ACHN (cell line): ENCODE measurements at regions not wholly inside any gene's neighbourhood (a gene's known extent, or its start where the extent isn't known, plus 50 kb on each side); places are given as distances from the start of the nearest gene placed in this dataset.

Experiments
- DNase-seq: peaks from one replicate; pipeline ENCODE4 v3.0.0-alpha.2; 2015
- in situ Hi-C: cut with HindIII; loops from 2 replicates; pipeline ENCODE4 v1.10.0; 2017; ENCODE audit warnings: low sequenced_read_pairs, low pct_ligation_motif_present, low pct_unique_long_range_greater_than_20kb

GRCh38 chr5:113776168-113776567 is 262.7 kb downstream of the YTHDC2 start:
- DNase-seq: no peak
- in situ Hi-C loops: no loop called here

- DNase-seq: no peak
- in situ Hi-C loops: no loop called here
Measured at GRCh38 chr5:113776832-113777525, 263.5 kb downstream of the YTHDC2 start.

DNA sequence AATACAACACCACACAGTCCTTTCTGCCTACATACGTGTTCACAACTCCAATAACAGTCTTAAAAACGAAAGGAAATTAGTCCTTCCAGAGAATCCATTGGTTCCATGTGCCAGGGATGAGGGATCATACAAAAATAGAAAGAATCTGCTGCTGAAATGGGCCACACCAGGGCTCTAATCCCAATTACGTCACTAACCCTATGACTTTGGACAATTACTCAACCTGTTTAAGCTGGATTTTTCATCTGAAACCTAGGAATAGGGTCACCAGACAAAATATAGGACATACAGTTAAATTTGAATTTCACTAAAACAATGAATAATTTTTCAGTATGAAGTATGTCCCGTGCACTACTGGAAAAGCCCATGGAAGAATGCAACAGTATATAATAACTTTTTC is 264.7 kb downstream of the YTHDC2 start:
- no peak for DNase-seq
- in situ Hi-C loops: no loop called here

DNA sequence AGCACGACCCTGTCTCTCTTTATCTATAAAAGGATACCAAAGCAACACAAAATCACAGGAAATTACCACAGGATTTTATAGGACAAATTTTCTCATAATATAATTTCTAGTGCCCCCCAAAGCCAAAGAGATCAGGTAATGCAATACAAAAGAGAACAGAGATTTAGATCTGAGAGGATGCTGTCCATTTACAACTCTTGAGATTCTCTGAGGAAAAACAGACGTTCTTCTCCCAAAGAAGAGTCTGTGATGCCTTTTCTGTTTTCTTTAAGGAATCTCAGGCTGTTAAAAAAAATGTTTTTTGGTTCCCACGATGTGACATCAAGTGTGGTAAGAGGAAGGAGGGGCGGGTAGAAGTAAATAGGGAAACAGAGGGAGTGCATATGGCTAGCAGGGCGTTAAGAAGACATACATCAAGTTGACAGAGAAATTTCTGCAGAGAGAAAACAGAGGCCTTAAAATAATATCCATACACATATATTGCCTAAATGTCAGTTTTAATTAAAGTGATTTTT is 274.7 kb downstream of the YTHDC2 start:
- in situ Hi-C loops: no loop called here
- DNase-seq: no peak

- in situ Hi-C loops: no loop called here
- no peak for DNase-seq
Measured at GRCh38 chr5:113789769-113790168, 276.3 kb downstream of the YTHDC2 start.

DNA sequence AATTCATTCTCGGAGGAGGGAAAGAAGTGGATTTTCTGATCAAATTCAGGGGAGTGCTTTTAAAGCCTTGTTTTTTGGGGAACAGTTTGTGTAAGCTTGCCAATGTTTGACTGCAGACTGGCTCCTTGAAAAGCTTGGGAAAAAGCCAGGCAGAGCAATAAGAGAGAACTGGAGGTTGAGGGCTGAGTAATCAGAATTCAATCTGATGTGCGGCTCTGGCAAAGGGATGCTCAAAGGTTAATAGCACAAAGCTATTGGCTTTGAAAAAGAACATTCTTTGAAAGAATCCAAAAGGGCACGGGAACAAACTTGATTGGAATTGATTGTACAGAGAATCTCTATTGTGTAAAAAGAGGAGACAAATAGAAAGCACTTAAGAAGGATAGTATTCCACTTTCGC is 279.3 kb downstream of the YTHDC2 start:
- DNase-seq: no peak
- in situ Hi-C loops: no loop called here

DNA sequence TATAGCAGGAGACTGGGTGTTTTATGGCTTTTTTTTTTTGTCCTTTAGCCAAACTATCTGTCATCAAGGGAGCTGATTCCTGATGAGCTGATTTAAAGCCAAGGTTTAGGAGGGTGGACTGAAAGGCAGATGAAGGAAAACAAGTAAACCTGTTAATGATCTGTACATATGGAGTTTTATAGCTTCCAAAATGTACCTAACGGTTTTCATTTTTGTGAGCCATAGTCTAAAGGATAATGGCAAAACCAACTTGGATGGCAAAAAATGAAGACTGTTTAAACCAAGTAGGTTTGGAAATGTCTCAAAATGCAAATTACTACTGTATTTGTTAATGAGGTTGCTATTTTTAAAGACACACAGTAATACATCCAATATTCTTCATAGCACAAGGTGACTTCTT is 281.5 kb downstream of the YTHDC2 start:
- in situ Hi-C loops: no loop called here
- no peak for DNase-seq

DNA sequence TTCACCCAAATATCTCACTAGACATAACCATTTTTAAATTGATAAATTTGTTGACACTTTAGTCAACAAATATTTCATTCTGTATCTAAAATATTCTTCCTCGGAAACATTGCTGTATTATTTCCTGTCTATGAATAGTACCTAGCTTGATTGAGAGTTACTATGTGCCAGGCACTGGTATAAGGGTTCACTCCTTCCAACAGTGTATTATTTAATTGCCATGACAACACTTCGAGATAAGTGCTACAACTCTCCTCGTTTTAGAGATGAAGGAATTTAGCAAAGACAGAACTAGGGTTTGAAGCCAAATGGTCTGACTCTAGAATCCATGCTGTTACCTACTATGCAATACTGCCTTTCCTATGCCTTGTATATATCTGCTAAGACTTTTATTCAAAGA is 287.2 kb downstream of the YTHDC2 start:
- DNase-seq: no peak
- in situ Hi-C loops: no loop called here

- in situ Hi-C loops: no loop called here
Measured at GRCh38 chr5:113804264-113804663, 290.8 kb downstream of the YTHDC2 start.

DNA sequence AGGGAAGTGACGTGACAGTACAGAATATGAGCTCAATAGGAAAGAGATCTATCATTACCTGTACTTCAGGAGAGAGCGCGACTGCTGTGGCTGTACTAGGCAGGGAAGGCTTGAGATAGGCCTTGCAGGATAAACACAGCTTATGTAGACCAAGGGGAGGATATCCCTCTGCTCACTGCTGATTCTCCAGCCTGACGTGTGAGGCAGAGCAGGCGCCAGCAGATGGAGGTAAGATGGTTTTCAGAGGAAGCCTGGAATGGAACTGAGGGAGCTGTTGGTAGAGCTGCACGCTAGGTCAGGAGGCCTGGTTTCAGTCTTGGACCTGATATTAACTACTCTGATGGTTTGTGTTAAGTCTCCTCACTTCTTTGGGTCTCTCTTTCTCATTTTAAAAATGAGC is 291.4 kb downstream of the YTHDC2 start:
- no peak for DNase-seq
- in situ Hi-C loops: no loop called here

More at GRCh38 chr5:113804264-113804663, 290.8 kb downstream of the YTHDC2 start:
- peak; percentile 1 for DNase-seq

DNA sequence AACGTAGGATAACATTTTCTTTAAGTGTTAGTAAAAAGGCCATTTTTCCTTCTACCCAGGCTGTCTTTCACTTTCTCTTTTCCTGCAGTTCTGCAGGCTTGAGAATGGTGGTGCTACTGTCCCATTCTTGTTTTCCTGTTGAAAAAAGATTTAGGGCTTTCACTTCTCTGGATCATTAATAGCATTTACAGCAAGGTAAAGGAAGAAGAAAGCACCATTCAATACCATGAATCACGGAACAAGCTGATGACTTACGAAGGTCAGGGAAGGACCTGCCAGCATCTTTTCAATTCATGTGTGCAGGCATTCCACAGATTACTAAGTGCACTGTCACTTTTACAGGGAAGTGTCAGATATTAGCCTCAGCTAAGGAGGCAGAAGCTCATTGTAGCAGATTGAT is 292.8 kb downstream of the YTHDC2 start:
- in situ Hi-C loops: no loop called here
- DNase-seq: peak; percentile 45

GRCh38 chr5:113806904-113807303 is 293.4 kb downstream of the YTHDC2 start:
- no peak for DNase-seq
- in situ Hi-C loops: no loop called here

DNA sequence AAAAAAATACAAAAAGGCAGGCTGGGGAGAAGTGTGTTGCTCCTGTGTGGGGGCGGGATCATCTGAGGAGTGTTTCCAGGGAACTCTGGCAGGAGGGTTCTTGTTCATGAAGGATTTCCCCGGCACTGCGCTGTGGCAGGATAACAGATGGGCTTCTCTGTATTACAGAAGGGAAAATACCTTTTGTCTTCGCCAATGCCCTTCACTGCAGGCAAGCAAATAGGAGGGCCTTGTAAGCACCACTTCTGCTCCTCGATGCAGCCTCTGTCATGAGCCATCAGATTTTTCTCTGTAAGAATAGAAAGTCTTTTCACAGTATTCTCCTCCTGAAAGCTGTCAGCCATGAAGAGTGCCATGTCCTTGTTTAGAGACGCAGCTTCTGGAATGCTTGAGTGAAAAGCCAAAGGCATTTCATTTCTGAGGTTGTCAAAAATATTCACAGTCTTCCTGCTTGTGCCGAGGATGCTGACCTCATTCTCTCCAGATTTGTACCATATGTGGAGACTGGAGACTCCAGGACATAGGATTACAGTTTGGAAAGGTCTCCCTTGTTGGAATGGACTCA is 294.0 kb downstream of the YTHDC2 start:
- DNase-seq: no peak
- in situ Hi-C loops: no loop called here

GRCh38 chr5:113808956-113809355 is 295.5 kb downstream of the YTHDC2 start:
- in situ Hi-C loops: no loop called here
- no peak for DNase-seq

DNA sequence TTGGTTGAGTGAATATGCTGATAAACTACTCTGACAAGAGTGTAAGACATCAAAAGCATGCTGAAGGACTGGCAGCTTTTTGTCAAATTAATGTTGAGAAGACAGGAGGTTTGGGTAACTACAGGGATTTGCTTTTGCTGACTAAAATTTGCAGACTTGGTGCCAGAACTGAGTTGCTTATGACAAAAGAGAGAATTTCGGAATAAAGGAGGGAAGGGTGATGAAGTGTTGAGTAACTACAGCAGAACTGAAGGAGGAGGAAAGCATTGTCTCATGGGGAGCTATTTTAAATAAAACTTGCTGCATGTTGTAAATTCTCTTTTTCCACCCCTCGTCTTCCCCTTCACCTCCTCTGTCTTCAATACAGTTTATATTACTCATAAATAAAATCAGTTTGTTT is 296.1 kb downstream of the YTHDC2 start:
- in situ Hi-C loops: no loop called here

GRCh38 chr5:113813466-113813865 is 300.0 kb downstream of the YTHDC2 start:
- no peak for DNase-seq
- in situ Hi-C loops: no loop called here

More for the DNA sequence above, 296.1 kb downstream of the YTHDC2 start:
- no peak for DNase-seq

DNA sequence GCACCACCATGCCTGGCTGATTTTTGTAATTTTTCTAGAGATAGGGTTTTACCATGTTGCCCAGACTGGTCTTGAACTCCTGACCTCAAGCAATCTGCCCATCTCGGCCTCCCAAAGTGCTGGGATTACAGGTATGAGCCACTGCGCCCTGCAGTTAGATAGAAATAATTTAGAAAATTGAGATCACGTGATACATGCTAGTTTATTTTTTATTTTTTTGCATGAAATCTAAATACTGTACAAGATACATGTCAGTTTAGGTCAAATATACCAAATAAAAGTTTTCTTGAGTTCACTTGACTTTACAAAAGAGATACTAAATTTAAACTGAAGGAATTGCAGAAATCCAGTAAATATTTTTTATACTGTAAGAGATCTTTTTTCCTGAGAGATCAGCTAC is 304.2 kb downstream of the YTHDC2 start:
- in situ Hi-C loops: no loop called here
- DNase-seq: no peak

- no peak for DNase-seq
- in situ Hi-C loops: no loop called here
Measured at GRCh38 chr5:113823696-113824095, 310.2 kb downstream of the YTHDC2 start.

DNA sequence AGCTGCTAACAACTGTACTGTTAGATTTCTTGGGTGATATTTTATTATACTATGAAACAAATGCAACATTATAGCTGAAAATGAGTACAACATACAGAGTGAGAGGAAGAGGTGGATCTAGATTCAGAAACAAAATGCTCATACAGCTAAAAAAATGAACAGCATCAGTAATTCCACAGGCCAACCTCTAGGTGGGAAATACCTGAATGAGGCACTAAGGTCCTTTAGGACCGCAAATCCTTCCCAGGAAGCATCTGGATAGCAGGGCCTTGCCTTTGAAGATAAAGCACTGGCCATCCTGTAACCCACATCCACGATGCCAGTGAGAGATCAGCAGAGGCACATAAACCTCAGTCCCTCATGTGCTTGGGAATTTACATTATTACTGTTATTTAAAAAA is 310.8 kb downstream of the YTHDC2 start:
- in situ Hi-C loops: no loop called here
- DNase-seq: no peak

- no peak for DNase-seq
- in situ Hi-C loops: no loop called here
Measured at GRCh38 chr5:113825176-113825575, 311.7 kb downstream of the YTHDC2 start.
